ENCODE measurements at regions not wholly inside any gene's neighbourhood (a gene's known extent, or its start where the extent isn't known, plus 50 kb on each side); places are given as distances from the start of the nearest gene placed in this dataset.

- no peak for DNase-seq
- Histone ChIP-seq H3K27ac (ENCODE audit: low read depth, low read length) (no peak overlapping the region), H3K9me3 (ENCODE audit: control insufficient read depth, low read length) (no peaks in the 10 kb centered on the region), H3K36me3 (ENCODE audit: control insufficient read depth, insufficient read depth, low read length) (no peaks in the 10 kb centered on the region), H3K4me1 (ENCODE audit: control insufficient read depth, insufficient read depth, low read length) (peaks cover 9% of the 10 kb centered on the region), H3K9ac (ENCODE audit: extremely low read depth, low read length, poor library complexity, severe bottlenecking) (no peak overlapping the region), H3K27me3 (ENCODE audit: control insufficient read depth, insufficient read depth, low read length, poor library complexity, severe bottlenecking) (no peaks in the 10 kb centered on the region), H3K4me3 (ENCODE audit: low read length) (no peak overlapping the region)
- Mint-ChIP-seq H3K9me3 (no peaks in the 10 kb centered on the region), H3K4me1 (peaks cover 12% of the 10 kb centered on the region), H3K27ac (no peak overlapping the region), H3K4me3 (no peak overlapping the region), H3K36me3 (ENCODE audit: low read depth) (no peaks in the 10 kb centered on the region), H3K27me3 (ENCODE audit: insufficient read depth) (no peaks in the 10 kb centered on the region)
- peak; percentile 46 for TF ChIP-seq CTCF (conservative IDR thresholded peaks at IDR 0.05)
These were observed 101.8 kb downstream of the SPRY2 start for GRCh38 chr13:80239116-80239515.

- Histone ChIP-seq H3K9me3 (ENCODE audit: control insufficient read depth, low read length) (no peaks in the 10 kb centered on the region), H3K9ac (ENCODE audit: extremely low read depth, low read length, poor library complexity, severe bottlenecking) (no peak overlapping the region), H3K4me1 (ENCODE audit: control insufficient read depth, insufficient read depth, low read length) (peaks cover 5% of the 10 kb centered on the region), H3K27me3 (ENCODE audit: control insufficient read depth, insufficient read depth, low read length, poor library complexity, severe bottlenecking) (no peaks in the 10 kb centered on the region), H3K4me3 (ENCODE audit: low read length) (no peak overlapping the region), H3K36me3 (ENCODE audit: control insufficient read depth, insufficient read depth, low read length) (no peaks in the 10 kb centered on the region), H3K27ac (ENCODE audit: low read depth, low read length) (no peak overlapping the region)
- TF ChIP-seq CTCF (conservative IDR thresholded peaks at IDR 0.05): no peak
- Mint-ChIP-seq H3K9me3 (no peaks in the 10 kb centered on the region), H3K27ac (no peak overlapping the region), H3K27me3 (ENCODE audit: insufficient read depth) (no peaks in the 10 kb centered on the region), H3K36me3 (ENCODE audit: low read depth) (no peaks in the 10 kb centered on the region), H3K4me1 (peaks cover 10% of the 10 kb centered on the region), H3K4me3 (no peak overlapping the region)
- no peak for DNase-seq
These were observed 103.3 kb downstream of the SPRY2 start for GRCh38 chr13:80237646-80238045.

- peaks cover 10% of the 10 kb centered on the region for H3K4me1 Mint-ChIP-seq
- no peak overlapping the region for H3K4me3 Mint-ChIP-seq
- H3K36me3 ChIP-seq (ENCODE audit: control insufficient read depth, insufficient read depth, low read length): no peaks in the 10 kb centered on the region
- TF ChIP-seq CTCF (conservative IDR thresholded peaks at IDR 0.05): no peak
- H3K27ac ChIP-seq (ENCODE audit: low read depth, low read length): peak overlapping the region; percentile 59
- no peaks in the 10 kb centered on the region for H3K9me3 Mint-ChIP-seq
- H3K9me3 ChIP-seq (ENCODE audit: control insufficient read depth, low read length): no peaks in the 10 kb centered on the region
- no peak overlapping the region for H3K4me3 ChIP-seq (ENCODE audit: low read length)
- H3K27ac Mint-ChIP-seq: no peak overlapping the region
- peaks cover 5% of the 10 kb centered on the region for H3K4me1 ChIP-seq (ENCODE audit: control insufficient read depth, insufficient read depth, low read length)
- H3K27me3 Mint-ChIP-seq (ENCODE audit: insufficient read depth): no peaks in the 10 kb centered on the region
- DNase-seq: no peak
- WGBS, 2 experiments (ENCODE audit: insufficient coverage in 1 of 2, insufficient read length in 1 of 2): 80 to 85% methylated on average over 1 to 4 of the region's 4 CpGs
- no peaks in the 10 kb centered on the region for H3K27me3 ChIP-seq (ENCODE audit: control insufficient read depth, insufficient read depth, low read length, poor library complexity, severe bottlenecking)
- no peaks in the 10 kb centered on the region for H3K36me3 Mint-ChIP-seq (ENCODE audit: low read depth)
- no peak overlapping the region for H3K9ac ChIP-seq (ENCODE audit: extremely low read depth, low read length, poor library complexity, severe bottlenecking)
These were observed 105.0 kb downstream of the SPRY2 start for GRCh38 chr13:80235967-80236302.
